Heart left ventricle (tissue), 16 donors: ENCODE measurements at regions not wholly inside any gene's neighbourhood (a gene's known extent, or its start where the extent isn't known, plus 50 kb on each side); places are given as distances from the start of the nearest gene placed in this dataset.
"Not testable (repeated sequence)": the region's sequence is repeated elsewhere in the genome, so short reads cannot be mapped to it uniquely, and the experiment has no call there.

Source experiments
- ATAC-seq, 4 donors: fragments of 200-7000 bp; cut with Tn5 transposase; one replicate each; pipeline ENCODE4 v1.9.1; 2020 to 2022; ENCODE audit warnings: moderate library complexity in 4 of 4, mild to moderate bottlenecking in 3 of 4, moderate number of reproducible peaks in 1 of 4
- DNase-seq, 5 donors: peaks; one replicate each; pipeline ENCODE4 v3.0.0-alpha.2; 2020
- H3K27ac ChIP-seq, 12 donors: fragments of 200-600 bp; sonication (generic) in 4 of 12; one replicate each; pipeline versions ENCODE4 v1.5.0 to v1.8.0; 2016 to 2022; ENCODE audit warnings: mild to moderate bottlenecking in 2 of 12
- H3K27me3 ChIP-seq, 9 donors: fragments of 200-600 bp; sonication (generic) in 2 of 9; one replicate each; pipeline versions ENCODE4 v1.5.1 to v1.8.0; 2016 to 2022; ENCODE audit warnings: mild to moderate bottlenecking in 3 of 9
- H3K36me3 ChIP-seq, 9 donors: fragments of 200-600 bp; sonication (generic) in 2 of 9; one replicate each; pipeline versions ENCODE4 v1.5.0 to v1.8.0; 2018 to 2022; ENCODE audit warnings: mild to moderate bottlenecking in 2 of 9
- H3K4me1 ChIP-seq, 12 donors: fragments of 200-600 bp; sonication (generic) in 4 of 12; one replicate each; pipeline versions ENCODE4 v1.5.0 to v1.8.0; 2016 to 2022; ENCODE audit warnings: mild to moderate bottlenecking in 3 of 12
- H3K4me3 ChIP-seq, 12 donors: fragments of 200-600 bp; sonication (generic) in 4 of 12; one replicate each; pipeline versions ENCODE4 v1.5.0 to v1.8.0; 2017 to 2022; ENCODE audit warnings: mild to moderate bottlenecking in 9 of 12, moderate library complexity in 4 of 12
- H3K9me3 ChIP-seq, 12 donors: fragments of 200-600 bp; sonication (generic) in 4 of 12; one replicate each; pipeline versions ENCODE4 v1.5.0 to v1.8.0; 2016 to 2022; ENCODE audit warnings: mild to moderate bottlenecking in 1 of 12
- POLR2A ChIP-seq, 2 donors: fragments of 450-650 bp; IDR thresholded peaks; one replicate each; pipeline ENCODE4 v1.6.1; 2017; ENCODE audit warnings: antibody characterized with exemption in 2 of 2, mild to moderate bottlenecking in 2 of 2, moderate library complexity in 2 of 2
- WGBS, 4 donors: extraction: QIAGEN DNeasy Blood & Tissue Kit in 2 of 4; methylation state at CpG; one replicate each; pipeline versions ENCODE4 v1.1.5 to v1.1.7; 2013 to 2018; 5-methylcytosine and 5-hydroxymethylcytosine counted together
- intact Hi-C, 10 donors: fragments of 100-400 bp; cut with DNase I; formaldehyde crosslinking; loops; one replicate each; pipeline versions ENCODE4 v1.11.1 to v1.14.2; 2022
- TF ChIP-seq, protein P1 (sequence below), 12 donors: fragments of 200-600 bp; sonication (generic) in 4 of 12; IDR thresholded peaks; one replicate each; pipeline versions ENCODE4 v1.5.0 to v1.8.0; 2018 to 2022; ENCODE audit warnings: antibody characterized with exemption in 12 of 12, mild to moderate bottlenecking in 5 of 12
- donor health status: ischemic (EF 13 %, LVEDD 7.1; RV severe dilation, severe dysfunction).
- donor health status: healthy with polysubstance abuse.
- donor health status: DM: no; HTN: yes; CAD: no.
- donor health status: DM: no; HTN: no; CAD: no.
- donor health status: ischemic (EF 25% LVEDD 6.9; RV normal size, moderate dysfunction).
- donor health status: ischemic (EF 25% LVEDD 5.7; RV mildly dilated, moderate dysfunction).
- donor health status: healthy.
- donor health status: DM: yes; HTN: yes; CAD: no.
- donor health status: ischemic (EF 35%, LVEDD 5.7; RV mildly dilated, moderate dysfunction).
- donor health status: nonischemic (EF 11% LVEDD 7.7; RV severe dilation, severe dysfunction).
- donor health status: DM: yes; HTN: yes; CAD: no.
- donor health status: PGD.
- donor health status: ischemic (EF 29% LVEDD 5.4; RV normal size, mild dysfunction).
- donor health status: nonischemic (EF 23%, LVEDD 6.1; RV moderate dilation, normal function).

DNA sequence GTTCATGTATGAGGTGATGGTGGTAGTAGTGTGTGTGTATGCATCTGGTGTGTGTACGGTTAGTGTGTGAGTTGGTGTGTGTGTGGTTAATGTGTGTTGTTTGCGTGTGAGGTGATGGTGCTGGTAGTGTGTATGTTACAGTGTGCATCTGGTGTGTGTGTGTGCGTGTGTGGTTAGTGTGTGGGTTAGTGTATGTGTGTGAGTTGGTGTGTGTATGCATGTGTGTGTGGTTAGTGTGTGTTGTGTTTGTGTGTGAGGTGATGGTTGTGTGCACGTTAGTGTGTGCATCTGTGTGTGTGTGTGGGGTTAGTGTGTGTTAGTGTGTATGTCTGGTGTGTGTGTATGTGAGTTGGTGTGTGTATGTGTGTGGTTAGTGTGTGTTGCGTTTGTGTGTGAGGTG lies 153.0 kb downstream of the ACTR3B start:
- H3K4me3 ChIP-seq, result no peak overlapping the region
- DNase-seq, result no peak
- peak in 1 of 4 donors; percentile 14 for ATAC-seq
- intact Hi-C loops, result no loop called here
- no peaks in the 10 kb centered on the region for H3K36me3 ChIP-seq
- TF ChIP-seq, protein P1, sequence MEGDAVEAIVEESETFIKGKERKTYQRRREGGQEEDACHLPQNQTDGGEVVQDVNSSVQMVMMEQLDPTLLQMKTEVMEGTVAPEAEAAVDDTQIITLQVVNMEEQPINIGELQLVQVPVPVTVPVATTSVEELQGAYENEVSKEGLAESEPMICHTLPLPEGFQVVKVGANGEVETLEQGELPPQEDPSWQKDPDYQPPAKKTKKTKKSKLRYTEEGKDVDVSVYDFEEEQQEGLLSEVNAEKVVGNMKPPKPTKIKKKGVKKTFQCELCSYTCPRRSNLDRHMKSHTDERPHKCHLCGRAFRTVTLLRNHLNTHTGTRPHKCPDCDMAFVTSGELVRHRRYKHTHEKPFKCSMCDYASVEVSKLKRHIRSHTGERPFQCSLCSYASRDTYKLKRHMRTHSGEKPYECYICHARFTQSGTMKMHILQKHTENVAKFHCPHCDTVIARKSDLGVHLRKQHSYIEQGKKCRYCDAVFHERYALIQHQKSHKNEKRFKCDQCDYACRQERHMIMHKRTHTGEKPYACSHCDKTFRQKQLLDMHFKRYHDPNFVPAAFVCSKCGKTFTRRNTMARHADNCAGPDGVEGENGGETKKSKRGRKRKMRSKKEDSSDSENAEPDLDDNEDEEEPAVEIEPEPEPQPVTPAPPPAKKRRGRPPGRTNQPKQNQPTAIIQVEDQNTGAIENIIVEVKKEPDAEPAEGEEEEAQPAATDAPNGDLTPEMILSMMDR (IDR thresholded peaks at IDR 0.05), result no peak
- no peak for TF ChIP-seq POLR2A (IDR thresholded peaks at IDR 0.05)
- WGBS, 4 donors, result 89 to 95% (median 91%) methylated on average over 5 of the region's 5 CpGs
- H3K9me3 ChIP-seq, result no peaks in the 10 kb centered on the region
- peaks cover 0 to 14% (median 0%) of the 10 kb centered on the region in 9 donors for H3K27me3 ChIP-seq
- peaks cover 0 to 5% (median 0%) of the 10 kb centered on the region in 12 donors for H3K4me1 ChIP-seq
- H3K27ac ChIP-seq, result no peak overlapping the region

DNA sequence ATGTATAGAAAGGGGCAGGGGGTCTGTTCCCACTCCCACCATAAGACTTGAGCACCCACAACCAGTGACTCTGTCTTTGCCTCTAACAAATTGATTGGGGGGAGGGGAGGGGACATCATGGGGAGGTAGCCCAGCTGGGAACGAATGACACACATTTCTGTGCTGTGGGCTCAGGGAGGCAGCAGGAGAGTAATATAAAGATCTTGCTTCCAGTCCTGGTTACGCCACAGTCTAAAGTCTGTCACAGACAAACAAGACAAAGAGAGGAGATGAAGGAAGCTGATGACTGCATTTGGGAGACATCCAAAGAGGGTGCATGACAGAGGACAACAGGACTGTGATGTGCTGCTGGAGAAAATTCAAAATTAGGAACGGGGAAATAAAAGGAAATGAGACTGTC lies 153.9 kb downstream of the ACTR3B start:
- Histone ChIP-seq H3K27me3 (peaks cover 0 to 14% (median 0%) of the 10 kb centered on the region in 9 donors), H3K36me3 (no peaks in the 10 kb centered on the region), H3K4me3 (no peak overlapping the region), H3K9me3 (no peaks in the 10 kb centered on the region), H3K27ac (no peak overlapping the region), H3K4me1 (peaks cover 0 to 5% (median 0%) of the 10 kb centered on the region in 12 donors)
- intact Hi-C loops, result no loop called here
- no peak for DNase-seq
- WGBS, 4 donors, result 52 to 83% (median 72%) methylated on average over 3 of the region's 3 CpGs
- no peak for ATAC-seq
- TF ChIP-seq POLR2A (IDR thresholded peaks at IDR 0.05), result no peak
- TF ChIP-seq, protein P1 (IDR thresholded peaks at IDR 0.05), result no peak

DNA sequence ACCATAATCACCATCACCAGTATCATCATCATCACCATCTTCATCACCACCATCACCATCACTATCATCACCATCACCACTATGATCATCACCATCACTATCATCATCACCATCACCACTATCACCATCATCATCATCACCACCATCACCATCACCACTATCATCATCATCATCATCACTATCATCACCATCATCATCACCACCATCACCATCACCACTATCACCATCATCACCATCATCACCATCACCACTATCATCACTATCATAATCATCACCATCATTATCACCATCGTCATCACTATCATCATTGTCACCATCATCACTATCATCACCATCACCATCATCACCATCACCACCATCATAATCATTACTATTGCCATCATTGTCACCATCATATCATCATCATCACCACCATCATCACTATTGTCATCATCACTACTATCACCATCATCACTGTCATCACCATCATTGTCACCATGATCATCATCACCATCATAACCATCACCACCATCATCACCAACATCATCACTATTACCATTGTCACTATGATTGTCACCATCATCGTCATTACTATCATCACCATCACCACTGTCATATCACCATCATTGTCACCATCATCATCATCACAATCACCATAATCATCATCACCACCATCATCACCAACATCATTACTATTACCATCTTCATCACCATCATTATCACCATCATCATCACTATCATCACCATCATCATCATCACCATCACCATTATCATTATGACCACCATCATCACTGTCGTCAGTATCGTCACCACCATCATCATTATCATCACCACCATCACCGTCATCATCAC lies 154.7 kb downstream of the ACTR3B start:
- ATAC-seq, result no peak
- DNase-seq, result no peak
- no peaks in the 10 kb centered on the region for H3K36me3 ChIP-seq
- TF ChIP-seq, protein P1 (IDR thresholded peaks at IDR 0.05), result no peak
- TF ChIP-seq POLR2A (IDR thresholded peaks at IDR 0.05), result no peak
- H3K27ac ChIP-seq, result no peak overlapping the region
- peaks cover 0 to 5% (median 0%) of the 10 kb centered on the region in 12 donors for H3K4me1 ChIP-seq
- H3K9me3 ChIP-seq, result no peaks in the 10 kb centered on the region
- H3K27me3 ChIP-seq, result peaks cover 0 to 14% (median 0%) of the 10 kb centered on the region in 9 donors
- WGBS, 4 donors, result 85 to 95% (median 90%) methylated on average over 5 of the region's 5 CpGs
- intact Hi-C loops, result no loop called here
- H3K4me3 ChIP-seq, result no peak overlapping the region

DNA sequence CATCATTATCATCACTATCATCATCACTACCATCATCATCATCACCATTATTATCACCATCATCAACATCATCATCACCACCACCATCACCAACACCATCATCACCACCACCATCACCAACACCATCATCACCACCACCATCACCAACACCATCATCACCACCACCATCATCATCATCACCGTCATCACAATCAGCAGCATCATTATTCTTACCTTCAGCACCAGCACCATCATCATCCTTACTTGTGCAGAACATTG lies 155.2 kb downstream of the ACTR3B start:
- WGBS, 4 donors, result 87 to 98% (median 90%) methylated on average over 1 of the region's 1 CpG
- ATAC-seq, intact Hi-C loops: not testable (repeated sequence)

More for the DNA sequence above, 155.2 kb downstream of the ACTR3B start:
- DNase-seq, H3K4me3 ChIP-seq, H3K9me3 ChIP-seq, H3K27ac ChIP-seq, H3K36me3 ChIP-seq, H3K4me1 ChIP-seq: not testable (repeated sequence)
- H3K27me3 ChIP-seq, result peaks cover 0 to 14% (median 0%) of the 10 kb centered on the region in 9 donors
